ENCODE measurements at regions not wholly inside any gene's neighbourhood (a gene's known extent, or its start where the extent isn't known, plus 50 kb on each side); places are given as distances from the start of the nearest gene placed in this dataset.

GRCh38 chr6:163922562-163922961 is 508.0 kb downstream of the QKI start:
- no peaks in the 10 kb centered on the region for H3K27me3 Mint-ChIP-seq (ENCODE audit: insufficient read depth, unreplicated experiment)
- POLR2A ChIA-PET, result no interaction called here
- Histone ChIP-seq H3K4me3 (ENCODE audit: low read depth, low read length) (no peak overlapping the region), H3K4me1 (peaks cover 13% of the 10 kb centered on the region; the same call in 1 of the 2 replicates), H3K36me3 (ENCODE audit: control insufficient read depth, insufficient read depth, low read length) (no peaks in the 10 kb centered on the region), H3K9me3 (no peaks in the 10 kb centered on the region), H3K27me3 (replicated peaks; ENCODE audit: control insufficient read depth, insufficient read depth, low read length) (no peaks in the 10 kb centered on the region)
- peaks cover 9% of the 10 kb centered on the region for H3K9me3 Mint-ChIP-seq (ENCODE audit: unreplicated experiment)
- intact Hi-C loops (cut with micrococcal nuclease; ENCODE audit: unreplicated experiment), result no loop called here
- peaks cover 6% of the 10 kb centered on the region for H3K4me1 Mint-ChIP-seq (ENCODE audit: low read depth, unreplicated experiment)
- no TSS peak for BruUV-seq (replicated peaks)
- no peaks in the 10 kb centered on the region for H3K36me3 Mint-ChIP-seq (ENCODE audit: insufficient read depth, unreplicated experiment)
- H3K4me3 Mint-ChIP-seq (ENCODE audit: unreplicated experiment), result no peak overlapping the region
- TF ChIP-seq, protein P1, sequence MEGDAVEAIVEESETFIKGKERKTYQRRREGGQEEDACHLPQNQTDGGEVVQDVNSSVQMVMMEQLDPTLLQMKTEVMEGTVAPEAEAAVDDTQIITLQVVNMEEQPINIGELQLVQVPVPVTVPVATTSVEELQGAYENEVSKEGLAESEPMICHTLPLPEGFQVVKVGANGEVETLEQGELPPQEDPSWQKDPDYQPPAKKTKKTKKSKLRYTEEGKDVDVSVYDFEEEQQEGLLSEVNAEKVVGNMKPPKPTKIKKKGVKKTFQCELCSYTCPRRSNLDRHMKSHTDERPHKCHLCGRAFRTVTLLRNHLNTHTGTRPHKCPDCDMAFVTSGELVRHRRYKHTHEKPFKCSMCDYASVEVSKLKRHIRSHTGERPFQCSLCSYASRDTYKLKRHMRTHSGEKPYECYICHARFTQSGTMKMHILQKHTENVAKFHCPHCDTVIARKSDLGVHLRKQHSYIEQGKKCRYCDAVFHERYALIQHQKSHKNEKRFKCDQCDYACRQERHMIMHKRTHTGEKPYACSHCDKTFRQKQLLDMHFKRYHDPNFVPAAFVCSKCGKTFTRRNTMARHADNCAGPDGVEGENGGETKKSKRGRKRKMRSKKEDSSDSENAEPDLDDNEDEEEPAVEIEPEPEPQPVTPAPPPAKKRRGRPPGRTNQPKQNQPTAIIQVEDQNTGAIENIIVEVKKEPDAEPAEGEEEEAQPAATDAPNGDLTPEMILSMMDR (IDR thresholded peaks at IDR 0.05; ENCODE audit: insufficient read depth in 1 of 2, low read depth in 1 of 2, low read length in 1 of 2, severe bottlenecking in 1 of 2, unreplicated experiment in 1 of 2), result no peak
- H3K27ac Mint-ChIP-seq (ENCODE audit: unreplicated experiment), result no peak overlapping the region
- CTCF ChIA-PET, result interaction anchor here (0.6 kb wide), 1 partner anchor 281 kb away, joined by 3 read pairs; no protein-coding TSS in a partner anchor
- DNase-seq, result no peak

DNA sequence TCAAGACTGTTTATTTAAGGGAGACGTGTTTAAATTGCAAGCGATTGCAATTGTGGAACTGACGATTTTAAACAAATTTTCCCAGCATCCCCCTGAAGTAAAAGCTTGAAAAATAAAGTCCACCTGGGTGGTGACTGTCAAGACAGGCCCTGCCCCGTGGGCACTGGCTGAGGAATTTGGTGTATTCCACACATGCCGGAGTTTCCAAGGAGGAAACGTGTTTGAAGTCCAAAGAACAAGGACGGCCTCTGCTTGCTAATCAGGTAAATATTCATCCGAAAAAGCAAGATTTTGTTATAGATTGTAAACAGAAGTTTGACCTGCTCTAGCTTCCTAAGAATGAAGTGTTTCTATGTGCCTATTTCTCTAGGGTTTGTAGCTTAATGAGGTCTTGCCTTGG is 505.1 kb downstream of the QKI start:
- H3K4me3 Mint-ChIP-seq (ENCODE audit: unreplicated experiment), result no peak overlapping the region
- intact Hi-C loops (cut with micrococcal nuclease; ENCODE audit: unreplicated experiment), result no loop called here
- peak in 1 of 2 experiments; percentile 7 for DNase-seq
- no peaks in the 10 kb centered on the region for H3K9me3 ChIP-seq
- H3K27ac Mint-ChIP-seq (ENCODE audit: unreplicated experiment), result no peak overlapping the region
- H3K9me3 Mint-ChIP-seq (ENCODE audit: unreplicated experiment), result peaks cover 8% of the 10 kb centered on the region
- no peaks in the 10 kb centered on the region for H3K27me3 Mint-ChIP-seq (ENCODE audit: insufficient read depth, unreplicated experiment)
- peaks cover 13% of the 10 kb centered on the region; the same call in 1 of the 2 replicates for H3K4me1 ChIP-seq
- TF ChIP-seq, protein P1 (IDR thresholded peaks at IDR 0.05; ENCODE audit: insufficient read depth in 1 of 2, low read depth in 1 of 2, low read length in 1 of 2, severe bottlenecking in 1 of 2, unreplicated experiment in 1 of 2), result no peak
- BruUV-seq (replicated peaks), result no TSS peak
- no peak overlapping the region for H3K4me3 ChIP-seq (ENCODE audit: low read depth, low read length)
- no peaks in the 10 kb centered on the region for H3K36me3 ChIP-seq (ENCODE audit: control insufficient read depth, insufficient read depth, low read length)
- peaks cover 6% of the 10 kb centered on the region for H3K4me1 Mint-ChIP-seq (ENCODE audit: low read depth, unreplicated experiment)
- CTCF ChIA-PET, result no interaction called here
- POLR2A ChIA-PET, result no interaction called here
- H3K36me3 Mint-ChIP-seq (ENCODE audit: insufficient read depth, unreplicated experiment), result no peaks in the 10 kb centered on the region
- H3K27me3 ChIP-seq (replicated peaks; ENCODE audit: control insufficient read depth, insufficient read depth, low read length), result no peaks in the 10 kb centered on the region

DNA sequence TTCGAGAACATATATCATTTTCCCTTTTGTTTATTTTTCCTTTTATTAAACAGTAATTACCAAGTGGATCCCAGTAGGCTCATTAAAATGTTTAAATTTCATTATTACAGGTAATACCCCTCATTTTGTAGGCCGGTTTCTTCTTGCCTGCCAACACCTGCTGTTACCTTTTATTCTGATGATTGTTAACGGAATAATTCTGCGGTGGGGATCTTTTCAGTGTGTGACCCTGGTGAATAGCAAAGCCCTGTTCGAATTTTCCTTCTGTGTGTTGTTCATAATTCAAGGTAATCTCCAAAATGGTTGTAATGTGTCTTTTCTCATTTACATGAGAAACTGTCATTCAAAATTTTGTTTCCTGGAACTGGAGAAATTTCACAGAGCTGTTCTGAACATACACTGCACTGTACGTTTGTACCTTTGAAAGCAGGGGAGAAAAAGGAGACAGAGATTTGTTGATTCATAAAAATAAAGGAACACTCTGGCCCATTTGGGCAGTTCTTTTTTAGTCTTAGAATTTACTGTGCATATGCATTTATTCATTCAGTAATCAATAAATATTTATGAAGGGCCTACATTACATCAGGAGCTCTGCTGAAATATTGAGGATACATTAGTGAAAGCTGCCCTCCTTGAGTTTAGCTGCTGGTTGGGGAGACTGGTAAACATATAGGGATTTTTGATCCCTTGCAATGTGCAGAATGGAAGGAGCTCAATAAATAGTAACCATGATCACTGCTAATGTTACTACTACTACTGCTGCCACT is 502.0 kb downstream of the QKI start:
- no peak overlapping the region for H3K4me3 ChIP-seq (ENCODE audit: low read depth, low read length)
- no peaks in the 10 kb centered on the region for H3K36me3 Mint-ChIP-seq (ENCODE audit: insufficient read depth, unreplicated experiment)
- POLR2A ChIA-PET, result no interaction called here
- peaks cover 13% of the 10 kb centered on the region; the same call in 1 of the 2 replicates for H3K4me1 ChIP-seq
- intact Hi-C loops (cut with micrococcal nuclease; ENCODE audit: unreplicated experiment), result no loop called here
- BruUV-seq (replicated peaks), result no TSS peak
- H3K36me3 ChIP-seq (ENCODE audit: control insufficient read depth, insufficient read depth, low read length), result no peaks in the 10 kb centered on the region
- TF ChIP-seq, protein P1 (IDR thresholded peaks at IDR 0.05; ENCODE audit: insufficient read depth in 1 of 2, low read depth in 1 of 2, low read length in 1 of 2, severe bottlenecking in 1 of 2, unreplicated experiment in 1 of 2), result no peak
- no peaks in the 10 kb centered on the region for H3K27me3 ChIP-seq (replicated peaks; ENCODE audit: control insufficient read depth, insufficient read depth, low read length)
- no peaks in the 10 kb centered on the region for H3K4me1 Mint-ChIP-seq (ENCODE audit: low read depth, unreplicated experiment)
- H3K27ac Mint-ChIP-seq (ENCODE audit: unreplicated experiment), result no peak overlapping the region
- no peaks in the 10 kb centered on the region for H3K9me3 ChIP-seq
- H3K27me3 Mint-ChIP-seq (ENCODE audit: insufficient read depth, unreplicated experiment), result no peaks in the 10 kb centered on the region
- H3K4me3 Mint-ChIP-seq (ENCODE audit: unreplicated experiment), result no peak overlapping the region
- CTCF ChIA-PET, result no interaction called here
- DNase-seq, result no peak
- H3K9me3 Mint-ChIP-seq (ENCODE audit: unreplicated experiment), result no peaks in the 10 kb centered on the region

Measured in Caco-2 (cell line).